ENCODE measurements at regions not wholly inside any gene's neighbourhood (a gene's known extent, or its start where the extent isn't known, plus 50 kb on each side); places are given as distances from the start of the nearest gene placed in this dataset.

GRCh38 chr13:59537500-59537899 is 626.2 kb downstream of the DIAPH3 start:
- TF ChIP-seq CTCF (IDR thresholded peaks at IDR 0.05) (no peak), USF2 (IDR thresholded peaks at IDR 0.05; ENCODE audit: borderline replicate concordance, low read depth, low read length) (no peak), FOXM1 (IDR thresholded peaks at IDR 0.05; ENCODE audit: low read depth) (no peak), EP300 (IDR thresholded peaks at IDR 0.05; ENCODE audit: borderline replicate concordance in 1 of 2, low read depth in 1 of 2, low read length in 1 of 2) (no peak), TEAD4 (IDR thresholded peaks at IDR 0.05; ENCODE audit: borderline replicate concordance, insufficient read depth) (no peak), REST (IDR thresholded peaks at IDR 0.05; ENCODE audit: low read depth, low read length) (no peak), POLR2AphosphoS5 (IDR thresholded peaks at IDR 0.05; ENCODE audit: low read depth, low read length) (no peak), MEF2A (IDR thresholded peaks at IDR 0.05; ENCODE audit: borderline replicate concordance, low read depth) (no peak), TAF1 (IDR thresholded peaks at IDR 0.05; ENCODE audit: borderline replicate concordance, low read depth, low read length) (no peak), RFX5 (IDR thresholded peaks at IDR 0.05; ENCODE audit: low read length) (no peak), GABPA (IDR thresholded peaks at IDR 0.05; ENCODE audit: low read depth) (no peak)
